CD14-positive monocyte (primary cell): ENCODE measurements at regions not wholly inside any gene's neighbourhood (a gene's known extent, or its start where the extent isn't known, plus 50 kb on each side); places are given as distances from the start of the nearest gene placed in this dataset.

Experiments
- DNase-seq, 3 donors: peaks; one replicate each; pipeline ENCODE4 v3.0.0-alpha.2; 2011 to 2022
- H2AFZ ChIP-seq: 2 replicates; pipeline ENCODE4 v1.6.0; 2012; ENCODE audit warnings: mild to moderate bottlenecking, low read depth, low read length, inconsistent platforms; ENCODE audit not compliant: insufficient read depth, poor library complexity, severe bottlenecking
- H3K27ac ChIP-seq, 2 donors: 1 replicate in 1 of 2; 2 replicates in 1 of 2; pipeline ENCODE4 v1.5.1; 2012 to 2013; ENCODE audit warnings: low read length in 2 of 2, control low read depth in 1 of 2, inconsistent platforms in 1 of 2, low read depth in 1 of 2, mild to moderate bottlenecking in 1 of 2
- H3K27me3 ChIP-seq, 2 donors: one replicate each; pipeline versions ENCODE4 v1.6.0 to v1.6.1; 2011 to 2013; ENCODE audit warnings: low read length in 2 of 2; ENCODE audit not compliant: control insufficient read depth in 2 of 2, insufficient read depth in 2 of 2
- H3K36me3 ChIP-seq, 2 donors: replicated peaks in 1 of 2; 1 replicate in 1 of 2; 2 replicates in 1 of 2; pipeline versions ENCODE4 v1.5.1 to v1.6.1; 2012 to 2013; ENCODE audit warnings: low read length in 2 of 2, control low read depth in 1 of 2, inconsistent platforms in 1 of 2, mild to moderate bottlenecking in 1 of 2; ENCODE audit not compliant: insufficient read depth in 2 of 2, control insufficient read depth in 1 of 2
- H3K4me1 ChIP-seq, 2 donors: 1 replicate in 1 of 2; 2 replicates in 1 of 2; pipeline versions ENCODE4 v1.5.1 to v1.6.1; 2012 to 2013; ENCODE audit warnings: low read length in 2 of 2, control low read depth in 1 of 2, inconsistent platforms in 1 of 2, mild to moderate bottlenecking in 1 of 2, moderate library complexity in 1 of 2; ENCODE audit not compliant: insufficient read depth in 2 of 2, control insufficient read depth in 1 of 2
- H3K4me2 ChIP-seq: replicated peaks from 2 replicates; pipeline ENCODE3; 2012; ENCODE audit warnings: low read length, moderate library complexity, mild to moderate bottlenecking; ENCODE audit not compliant: poor library complexity, severe bottlenecking; ENCODE audit errors: extremely low read depth
- H3K4me3 ChIP-seq, 3 experiments: fragments of 200-600 bp in 1 of 3; sonication (generic) in 1 of 3; replicated peaks in 1 of 3; 1 replicate in 2 of 3; 2 replicates in 1 of 3; pipeline ENCODE4 v1.5.1; 2011 to 2013; ENCODE audit warnings: low read length in 3 of 3, mild to moderate bottlenecking in 3 of 3, control low read depth in 2 of 3, low read depth in 2 of 3, inconsistent platforms in 1 of 3, moderate library complexity in 1 of 3
- H3K79me2 ChIP-seq: 2 replicates; pipeline ENCODE4 v1.6.0; 2012; ENCODE audit warnings: mild to moderate bottlenecking, control low read depth, inconsistent platforms, low read length, moderate library complexity; ENCODE audit not compliant: insufficient read depth
- H3K9ac ChIP-seq: 2 replicates; pipeline ENCODE4 v1.6.0; 2017; ENCODE audit warnings: low read length, mild to moderate bottlenecking; ENCODE audit not compliant: insufficient read depth, poor library complexity, severe bottlenecking
- H3K9me3 ChIP-seq, 2 donors: replicated peaks in 1 of 2; 1 replicate in 1 of 2; 2 replicates in 1 of 2; pipeline versions ENCODE4 v1.5.1 to v1.6.1; 2012 to 2013; ENCODE audit warnings: low read length in 2 of 2, control low read depth in 1 of 2; ENCODE audit not compliant: control insufficient read depth in 1 of 2, insufficient read depth in 1 of 2
- H4K20me1 ChIP-seq: 2 replicates; pipeline ENCODE4 v1.6.0; 2012; ENCODE audit warnings: mild to moderate bottlenecking, low read length, control low read depth, moderate library complexity; ENCODE audit not compliant: insufficient read depth
- H3K27ac Mint-ChIP-seq, 7 donors: one replicate each; pipeline ENCODE4 v1.8.0; 2020; ENCODE audit warnings: mild to moderate bottlenecking in 7 of 7, mixed read lengths in 7 of 7, moderate library complexity in 6 of 7, inconsistent platforms in 2 of 7
- H3K27me3 Mint-ChIP-seq, 3 donors: one replicate each; pipeline ENCODE4 v1.8.0; 2021 to 2022; ENCODE audit warnings: low read depth in 3 of 3, mild to moderate bottlenecking in 3 of 3, mixed read lengths in 3 of 3, moderate library complexity in 3 of 3, inconsistent platforms in 1 of 3
- H3K36me3 Mint-ChIP-seq, 2 donors: one replicate each; pipeline ENCODE4 v1.8.0; 2020; ENCODE audit warnings: mixed read lengths in 2 of 2, inconsistent platforms in 1 of 2, mild to moderate bottlenecking in 1 of 2
- H3K4me1 Mint-ChIP-seq: one replicate; pipeline ENCODE4 v1.8.0; 2020; ENCODE audit warnings: mild to moderate bottlenecking, mixed read lengths
- H3K4me3 Mint-ChIP-seq, 2 donors: one replicate each; pipeline ENCODE4 v1.8.0; 2020; ENCODE audit warnings: mild to moderate bottlenecking in 2 of 2, mixed read lengths in 2 of 2, moderate library complexity in 1 of 2
- H3K9me3 Mint-ChIP-seq, 7 donors: one replicate each; pipeline ENCODE4 v1.8.0; 2020 to 2022; ENCODE audit warnings: mixed read lengths in 7 of 7, mild to moderate bottlenecking in 6 of 7, moderate library complexity in 6 of 7, inconsistent platforms in 2 of 7
- whole genome bisulfite sequencing: methylation state at CpG from one replicate; pipeline ENCODE4 v1.1.5; 2013; ENCODE audit warnings: missing lambda C conversion rate; ENCODE audit not compliant: insufficient coverage; 5-methylcytosine and 5-hydroxymethylcytosine counted together
- intact Hi-C, 2 donors: fragments of 100-400 bp; cut with micrococcal nuclease; formaldehyde crosslinking; loops; one replicate each; pipeline versions ENCODE4 v1.15.0 to v1.15.1; 2023
- TF ChIP-seq, protein P1 (sequence below): fragments of 200-600 bp; IDR thresholded peaks from one replicate; pipeline ENCODE4 v1.8.0; 2022; ENCODE audit warnings: antibody characterized with exemption, mild to moderate bottlenecking

GRCh38 chr3:139780593-139780992, 102.8 kb upstream of the NMNAT3 start:
- no peak overlapping the region for H3K27ac ChIP-seq
- intact Hi-C loops, result no loop called here
- no peak overlapping the region for H2AFZ ChIP-seq
- no peaks in the 10 kb centered on the region for H3K4me1 ChIP-seq
- TF ChIP-seq, protein P1, sequence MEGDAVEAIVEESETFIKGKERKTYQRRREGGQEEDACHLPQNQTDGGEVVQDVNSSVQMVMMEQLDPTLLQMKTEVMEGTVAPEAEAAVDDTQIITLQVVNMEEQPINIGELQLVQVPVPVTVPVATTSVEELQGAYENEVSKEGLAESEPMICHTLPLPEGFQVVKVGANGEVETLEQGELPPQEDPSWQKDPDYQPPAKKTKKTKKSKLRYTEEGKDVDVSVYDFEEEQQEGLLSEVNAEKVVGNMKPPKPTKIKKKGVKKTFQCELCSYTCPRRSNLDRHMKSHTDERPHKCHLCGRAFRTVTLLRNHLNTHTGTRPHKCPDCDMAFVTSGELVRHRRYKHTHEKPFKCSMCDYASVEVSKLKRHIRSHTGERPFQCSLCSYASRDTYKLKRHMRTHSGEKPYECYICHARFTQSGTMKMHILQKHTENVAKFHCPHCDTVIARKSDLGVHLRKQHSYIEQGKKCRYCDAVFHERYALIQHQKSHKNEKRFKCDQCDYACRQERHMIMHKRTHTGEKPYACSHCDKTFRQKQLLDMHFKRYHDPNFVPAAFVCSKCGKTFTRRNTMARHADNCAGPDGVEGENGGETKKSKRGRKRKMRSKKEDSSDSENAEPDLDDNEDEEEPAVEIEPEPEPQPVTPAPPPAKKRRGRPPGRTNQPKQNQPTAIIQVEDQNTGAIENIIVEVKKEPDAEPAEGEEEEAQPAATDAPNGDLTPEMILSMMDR, result no peak
- no peaks in the 10 kb centered on the region for H3K4me1 Mint-ChIP-seq
- H4K20me1 ChIP-seq, result no peaks in the 10 kb centered on the region
- WGBS, result no CpG with 5 or more reads among the region's 1 CpG
- H3K9me3 ChIP-seq, result no peaks in the 10 kb centered on the region
- H3K36me3 Mint-ChIP-seq, result no peaks in the 10 kb centered on the region
- no peak overlapping the region for H3K4me2 ChIP-seq
- H3K4me3 ChIP-seq, result no peak overlapping the region
- no peaks in the 10 kb centered on the region for H3K27me3 ChIP-seq
- H3K27me3 Mint-ChIP-seq, result peaks cover 3 to 5% (median 3%) of the 10 kb centered on the region in 3 donors
- no peak overlapping the region for H3K4me3 Mint-ChIP-seq
- H3K9ac ChIP-seq, result no peak overlapping the region
- no peaks in the 10 kb centered on the region for H3K36me3 ChIP-seq
- H3K79me2 ChIP-seq, result no peaks in the 10 kb centered on the region
- no peak overlapping the region for H3K27ac Mint-ChIP-seq
- no peak for DNase-seq
- H3K9me3 Mint-ChIP-seq, result peaks cover 0 to 1% (median 0%) of the 10 kb centered on the region in 7 donors

DNA sequence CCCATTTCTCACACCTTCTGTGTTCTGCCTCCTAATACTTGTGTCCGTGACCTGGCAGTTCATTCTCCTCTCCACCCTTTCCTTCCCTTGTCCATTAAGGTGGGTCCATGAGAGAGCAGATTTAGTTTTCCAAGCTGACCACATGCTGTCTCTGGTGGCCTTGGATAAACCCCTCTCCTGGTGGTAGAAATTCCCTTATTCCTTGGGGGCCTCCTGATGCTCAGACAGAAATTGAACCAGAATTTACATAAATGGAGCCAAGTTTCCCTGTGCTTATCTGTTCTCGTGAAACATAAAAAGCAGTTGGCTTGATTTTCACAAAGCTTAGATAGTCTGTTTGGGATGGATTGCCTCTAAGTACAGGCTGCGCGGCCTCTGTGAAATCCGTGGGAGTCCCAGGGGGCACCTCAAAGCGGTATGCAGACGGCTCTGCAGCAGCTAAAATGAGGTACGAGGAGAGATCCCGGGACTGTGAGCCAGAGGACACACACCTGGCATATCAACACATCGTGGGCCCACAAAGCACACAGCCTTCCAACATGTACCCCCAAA, 101.0 kb upstream of the NMNAT3 start:
- DNase-seq, result no peak
- Mint-ChIP-seq H3K9me3 (peaks cover 0 to 1% (median 0%) of the 10 kb centered on the region in 7 donors), H3K4me1 (no peaks in the 10 kb centered on the region), H3K4me3 (no peak overlapping the region), H3K27me3 (peaks cover 2 to 7% (median 5%) of the 10 kb centered on the region in 3 donors), H3K36me3 (no peaks in the 10 kb centered on the region), H3K27ac (no peak overlapping the region)
- H3K36me3 ChIP-seq, result no peaks in the 10 kb centered on the region
- intact Hi-C loops, result no loop called here
- H3K9me3 ChIP-seq, result no peaks in the 10 kb centered on the region
- TF ChIP-seq, protein P1, result no peak
- H2AFZ ChIP-seq, result no peak overlapping the region
- no peaks in the 10 kb centered on the region for H3K4me1 ChIP-seq
- 90% methylated on average over 9 of the region's 10 CpGs for WGBS
- no peaks in the 10 kb centered on the region for H4K20me1 ChIP-seq
- no peak overlapping the region for H3K4me2 ChIP-seq
- H3K4me3 ChIP-seq, result no peak overlapping the region
- no peaks in the 10 kb centered on the region for H3K27me3 ChIP-seq
- no peak overlapping the region for H3K27ac ChIP-seq
- H3K9ac ChIP-seq, result no peak overlapping the region
- H3K79me2 ChIP-seq, result no peaks in the 10 kb centered on the region
